HG03175 (cell line): ENCODE measurements at regions not wholly inside any gene's neighbourhood (a gene's known extent, or its start where the extent isn't known, plus 50 kb on each side); places are given as distances from the start of the nearest gene placed in this dataset.
A peak's percentile ranks its signal among the peaks of the same experiment; 100 is the strongest.

Source experiments
- ATAC-seq: cut with Tn5 transposase; IDR thresholded peaks from one replicate; pipeline ENCODE4 v1.9.1; 2021; ENCODE audit warnings: mild to moderate bottlenecking, moderate library complexity; ENCODE audit not compliant: unreplicated experiment

- peak; percentile 54 for ATAC-seq
These were observed 516.7 kb downstream of the KCNJ3 start for GRCh38 chr2:155215037-155215707.

GRCh38 chr2:155209696-155210450 lies 511.4 kb downstream of the KCNJ3 start:
- no peak for ATAC-seq

GRCh38 chr2:155203178-155203577 lies 504.7 kb downstream of the KCNJ3 start:
- no peak for ATAC-seq

GRCh38 chr2:155200753-155201152 lies 502.3 kb downstream of the KCNJ3 start:
- ATAC-seq = no peak

- ATAC-seq = peak; percentile 56
These were observed 491.8 kb downstream of the KCNJ3 start for GRCh38 chr2:155190342-155190741.

- ATAC-seq = no peak
These were observed 480.4 kb downstream of the KCNJ3 start for GRCh38 chr2:155178921-155179320.

- no peak for ATAC-seq
These were observed 477.9 kb downstream of the KCNJ3 start for GRCh38 chr2:155176345-155176744.

- no peak for ATAC-seq
These were observed 470.8 kb downstream of the KCNJ3 start for GRCh38 chr2:155169317-155169716.

- ATAC-seq = no peak
These were observed 464.0 kb downstream of the KCNJ3 start for GRCh38 chr2:155162494-155162893.

GRCh38 chr2:155161314-155161713 lies 462.8 kb downstream of the KCNJ3 start:
- no peak for ATAC-seq

- no peak for ATAC-seq
These were observed 459.2 kb downstream of the KCNJ3 start for GRCh38 chr2:155157711-155158110.

GRCh38 chr2:155157065-155157464 lies 458.6 kb downstream of the KCNJ3 start:
- ATAC-seq = no peak

GRCh38 chr2:155151945-155152344 lies 453.4 kb downstream of the KCNJ3 start:
- peak; percentile 43 for ATAC-seq

GRCh38 chr2:155151472-155151871 lies 453.0 kb downstream of the KCNJ3 start:
- no peak for ATAC-seq

GRCh38 chr2:155145758-155146229 lies 447.3 kb downstream of the KCNJ3 start:
- peak; percentile 99 for ATAC-seq

- no peak for ATAC-seq
These were observed 442.9 kb downstream of the KCNJ3 start for GRCh38 chr2:155141418-155141817.

- ATAC-seq = no peak
These were observed 427.2 kb downstream of the KCNJ3 start for GRCh38 chr2:155125585-155126230.

- no peak for ATAC-seq
These were observed 417.4 kb downstream of the KCNJ3 start for GRCh38 chr2:155115846-155116245.

- ATAC-seq = no peak
These were observed 412.6 kb downstream of the KCNJ3 start for GRCh38 chr2:155111070-155111469.

GRCh38 chr2:155109527-155109926 lies 411.0 kb downstream of the KCNJ3 start:
- no peak for ATAC-seq

GRCh38 chr2:155100261-155100660 lies 401.8 kb downstream of the KCNJ3 start:
- ATAC-seq = no peak

- ATAC-seq = no peak
These were observed 401.3 kb downstream of the KCNJ3 start for GRCh38 chr2:155099784-155100183.
